ENCODE measurements at regions not wholly inside any gene's neighbourhood (a gene's known extent, or its start where the extent isn't known, plus 50 kb on each side); places are given as distances from the start of the nearest gene placed in this dataset.

DNA sequence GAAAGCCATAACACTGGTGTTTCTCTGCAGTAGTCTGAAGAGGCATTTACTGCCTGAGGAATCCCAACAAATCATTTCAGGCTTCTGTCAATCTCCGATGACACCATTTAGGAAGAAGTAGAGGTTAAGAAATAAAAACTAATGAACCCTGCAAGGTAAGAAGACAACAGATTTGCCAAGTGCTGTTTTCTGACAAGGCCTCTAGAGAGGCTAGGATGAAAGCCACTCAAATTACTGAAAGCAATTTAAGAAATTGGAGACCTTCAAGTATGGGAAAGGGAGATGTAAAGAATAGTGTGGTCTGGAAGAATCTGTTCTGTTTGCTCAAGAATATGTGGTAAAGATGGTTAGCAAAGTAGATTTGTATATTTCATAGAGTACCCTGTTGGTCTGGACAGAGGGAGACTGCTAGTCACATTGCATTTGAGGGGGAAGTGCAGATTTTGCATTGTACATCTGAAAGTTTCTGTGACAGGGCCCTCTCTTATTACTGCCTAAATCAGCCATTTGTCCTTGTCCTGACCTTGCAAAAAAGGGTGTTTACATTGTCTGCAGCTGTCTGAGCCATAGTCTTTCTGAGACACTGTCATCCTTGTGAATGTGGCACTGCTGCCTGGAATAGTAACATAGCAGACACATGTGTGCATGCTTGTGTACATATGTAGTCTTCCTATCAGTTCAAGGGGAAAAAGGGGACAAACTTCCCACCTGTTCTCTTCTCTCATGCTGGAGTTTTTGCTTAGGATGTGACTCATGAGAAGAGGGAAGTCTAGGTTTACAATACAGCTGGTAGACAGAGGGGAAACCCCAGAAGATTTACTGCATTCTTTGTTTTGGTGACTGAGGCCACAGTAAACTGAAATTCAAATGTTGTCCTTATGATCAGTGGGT is 640.2 kb upstream of the KIRREL3 start:
- no peak for DNase-seq (ENCODE audit: low spot score)

DNA sequence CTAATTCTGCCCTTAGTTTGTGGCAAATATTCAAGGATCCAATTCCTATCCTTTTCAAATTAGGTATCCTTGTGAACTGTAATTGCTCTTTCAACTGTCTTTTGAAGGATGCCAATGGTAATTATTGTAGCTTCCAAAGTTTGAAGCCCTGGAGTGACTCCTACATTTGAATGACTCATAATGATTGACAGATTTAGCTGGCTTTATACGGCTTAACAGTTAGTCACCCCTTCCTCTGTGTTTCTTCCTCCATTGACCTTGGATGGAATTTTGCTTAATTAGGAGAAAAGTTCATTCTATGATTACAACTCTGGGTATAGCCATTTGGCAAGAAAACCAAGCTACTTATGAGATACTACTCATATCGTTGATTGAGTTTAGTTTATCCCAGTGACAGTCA is 639.3 kb upstream of the KIRREL3 start:
- DNase-seq (ENCODE audit: low spot score) = no peak

- no peak for DNase-seq (ENCODE audit: low spot score)
Observed at GRCh38 chr11:127632976-127633680, 632.6 kb upstream of the KIRREL3 start.

GRCh38 chr11:127632546-127632945 is 632.0 kb upstream of the KIRREL3 start:
- DNase-seq (ENCODE audit: low spot score) = no peak

DNA sequence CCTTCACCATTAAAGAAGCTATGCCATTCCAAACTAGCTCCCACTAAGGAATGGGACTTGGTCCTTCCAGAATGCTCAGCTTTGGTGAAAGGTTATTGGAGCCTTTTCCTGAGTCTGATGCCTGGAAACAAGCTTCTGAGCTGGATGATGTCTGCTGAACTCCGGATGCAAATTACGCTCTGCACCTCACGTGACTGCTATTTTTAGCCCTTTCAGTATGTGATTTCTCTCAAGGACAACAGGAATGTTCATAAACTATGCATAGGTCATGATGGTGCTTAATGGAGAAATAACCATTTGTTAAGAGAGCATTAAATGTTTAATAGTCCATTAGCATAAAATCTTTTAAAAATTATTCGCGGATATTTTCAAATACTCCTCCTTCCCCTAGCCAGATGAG is 631.4 kb upstream of the KIRREL3 start:
- no peak for DNase-seq (ENCODE audit: low spot score)

GRCh38 chr11:127629200-127629599 is 628.6 kb upstream of the KIRREL3 start:
- DNase-seq (ENCODE audit: low spot score) = no peak

DNA sequence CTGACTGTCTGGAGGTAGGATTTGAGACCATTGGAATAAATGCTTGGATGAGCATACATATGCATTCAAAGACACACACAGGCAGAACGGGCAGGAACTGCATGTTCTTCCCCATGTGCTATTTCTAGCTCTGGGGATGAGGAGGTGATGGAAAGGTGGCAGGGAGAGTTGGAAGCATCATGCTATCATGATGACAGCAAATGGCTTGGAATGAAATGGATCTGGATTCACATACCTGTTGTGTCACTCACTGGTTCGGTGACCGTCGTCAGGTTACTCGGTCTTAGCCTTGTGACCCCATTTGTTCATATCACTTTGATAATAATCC is 627.9 kb upstream of the KIRREL3 start:
- DNase-seq (ENCODE audit: low spot score) = no peak

DNA sequence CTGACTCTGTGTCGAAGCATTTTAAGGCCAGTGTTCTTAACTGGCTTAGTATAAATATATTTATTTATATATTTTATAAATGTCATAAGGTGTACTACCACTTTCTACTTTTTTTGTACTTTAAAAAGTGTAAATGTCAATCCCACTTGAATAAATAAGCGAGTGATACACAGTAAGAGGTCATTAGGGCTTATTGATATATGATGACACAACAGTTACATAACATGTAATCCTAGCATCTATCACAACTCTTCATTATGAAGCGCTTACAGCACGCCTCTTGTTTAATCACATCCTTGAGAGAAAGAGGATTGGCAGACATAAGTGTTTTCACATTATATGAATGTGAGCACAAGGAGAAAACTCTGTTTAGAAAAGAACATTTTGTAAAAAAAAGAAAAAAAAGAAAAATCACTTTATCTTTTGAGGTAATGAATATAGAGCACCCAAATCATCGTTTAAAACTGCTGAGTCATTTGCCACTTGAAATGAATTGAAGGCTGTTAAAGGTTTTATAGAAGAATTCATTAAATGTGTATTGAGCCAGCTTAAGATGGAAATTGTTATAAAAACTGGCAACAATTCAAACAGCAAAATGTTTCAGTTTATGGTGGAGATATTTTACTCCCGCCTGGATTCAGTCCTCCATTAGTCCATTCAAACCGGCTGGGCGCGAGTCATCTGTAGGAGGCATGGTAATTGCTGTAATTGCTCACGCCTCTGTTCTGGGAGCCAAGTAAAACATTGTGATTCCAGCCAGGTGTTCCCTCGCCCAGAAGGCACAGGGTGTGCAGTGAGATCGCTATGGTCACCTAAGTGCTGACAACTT is 627.3 kb upstream of the KIRREL3 start:
- DNase-seq (ENCODE audit: low spot score) = no peak

DNA sequence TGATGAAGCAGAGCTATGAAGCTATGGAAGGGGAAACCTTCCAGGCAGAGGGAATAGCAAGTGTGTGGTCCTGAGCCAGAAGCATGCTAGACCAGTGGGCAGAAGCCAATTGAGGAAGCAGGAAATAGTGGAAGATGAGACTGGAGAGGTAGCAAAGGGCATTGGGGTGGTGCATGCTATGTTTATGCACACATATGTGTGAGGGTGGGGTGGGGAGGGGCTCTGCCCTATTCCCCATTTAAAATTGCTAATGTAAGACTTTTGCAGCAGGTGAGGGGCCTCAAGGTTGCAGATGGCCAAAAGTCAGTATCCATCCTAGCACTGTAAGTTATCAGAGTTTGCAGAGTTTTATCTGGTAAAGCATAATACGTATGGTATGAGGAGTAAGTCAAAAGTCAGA is 626.6 kb upstream of the KIRREL3 start:
- no peak for DNase-seq (ENCODE audit: low spot score)

DNA sequence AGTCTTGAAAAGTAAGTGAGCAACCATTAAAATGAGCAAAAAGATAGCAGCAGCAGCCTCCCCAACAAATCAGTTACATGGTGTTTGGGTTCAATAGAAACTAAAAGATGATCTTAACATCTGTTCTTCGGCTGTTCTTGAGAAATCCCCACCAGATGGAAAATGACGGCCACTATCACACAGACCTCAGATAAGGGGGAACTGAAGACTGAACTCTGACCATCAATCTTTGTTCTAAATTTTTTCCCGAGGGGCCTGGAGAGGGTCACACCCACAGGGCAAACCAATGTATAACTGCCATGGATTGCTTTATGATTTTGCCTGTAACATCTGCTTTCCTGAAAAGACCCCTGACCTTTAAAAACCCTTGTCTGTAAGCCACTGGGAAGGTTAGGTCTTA is 624.8 kb upstream of the KIRREL3 start:
- DNase-seq (ENCODE audit: low spot score) = no peak

- DNase-seq (ENCODE audit: low spot score) = no peak
Observed at GRCh38 chr11:127624306-127624856, 623.8 kb upstream of the KIRREL3 start.

DNA sequence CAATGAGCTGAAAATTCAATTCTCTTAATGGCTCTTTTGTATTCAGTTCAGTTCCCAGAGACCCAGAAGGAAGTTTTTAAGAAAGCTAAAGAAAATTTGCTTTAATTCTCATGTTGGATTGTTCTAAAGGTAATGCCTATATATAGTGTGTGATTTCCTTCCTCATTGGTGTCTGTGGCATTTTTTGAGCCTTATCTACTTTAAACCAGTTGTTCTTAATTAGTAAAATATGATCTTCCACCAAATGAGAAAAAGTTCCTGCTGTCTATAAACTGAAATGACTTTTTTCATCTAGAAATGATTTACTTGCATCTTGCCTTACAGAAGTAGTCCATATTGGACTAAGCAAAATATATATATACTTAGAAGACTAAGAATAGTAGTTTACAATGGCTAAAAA is 622.1 kb upstream of the KIRREL3 start:
- DNase-seq (ENCODE audit: low spot score) = no peak

DNA sequence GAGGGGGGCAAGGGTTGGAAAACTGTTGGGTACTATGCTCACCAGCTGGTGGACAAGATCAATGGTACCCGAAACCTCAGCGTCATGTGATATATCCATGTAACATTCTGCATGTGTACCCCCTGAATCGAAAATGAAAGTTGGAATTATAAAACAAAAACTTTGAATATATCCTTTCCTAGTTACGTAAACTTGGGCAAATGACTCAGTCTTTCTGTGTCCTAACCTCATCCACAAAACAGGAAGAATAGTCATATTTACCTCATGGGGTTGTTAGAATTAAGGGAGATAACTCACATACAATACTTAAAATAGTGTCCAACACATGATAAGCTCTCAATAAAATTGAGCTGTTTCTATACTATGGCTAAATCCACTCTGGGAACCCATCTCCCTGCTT is 620.1 kb upstream of the KIRREL3 start:
- DNase-seq (ENCODE audit: low spot score) = no peak

DNA sequence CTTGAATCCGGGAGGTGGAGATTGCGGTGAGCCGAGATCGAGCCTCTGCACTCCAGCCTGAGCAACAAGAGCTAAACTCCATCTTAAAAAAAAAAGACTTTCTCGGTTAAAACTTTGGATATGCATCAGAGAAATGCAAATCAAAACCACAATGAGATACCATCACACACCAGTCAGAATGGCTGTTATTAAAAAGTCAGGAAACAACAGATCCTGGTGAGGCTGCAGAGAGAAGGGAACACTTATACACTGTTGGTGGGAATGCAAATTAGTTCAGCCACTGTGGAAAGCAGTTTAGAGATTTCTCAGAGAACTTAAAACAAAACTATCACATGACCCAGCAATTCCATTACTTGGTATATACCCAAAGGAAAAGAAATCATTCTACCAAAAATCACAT is 619.4 kb upstream of the KIRREL3 start:
- no peak for DNase-seq (ENCODE audit: low spot score)

GRCh38 chr11:127618721-127619120 is 618.2 kb upstream of the KIRREL3 start:
- no peak for DNase-seq (ENCODE audit: low spot score)

GRCh38 chr11:127616158-127616557 is 615.6 kb upstream of the KIRREL3 start:
- DNase-seq (ENCODE audit: low spot score) = no peak

- no peak for DNase-seq (ENCODE audit: low spot score)
Observed at GRCh38 chr11:127612607-127613006, 612.0 kb upstream of the KIRREL3 start.

GRCh38 chr11:127609025-127609773 is 608.6 kb upstream of the KIRREL3 start:
- DNase-seq (ENCODE audit: low spot score) = no peak

- no peak for DNase-seq (ENCODE audit: low spot score)
Observed at GRCh38 chr11:127607487-127608085, 607.0 kb upstream of the KIRREL3 start.

- DNase-seq (ENCODE audit: low spot score) = no peak
Observed at GRCh38 chr11:127601578-127601977, 601.0 kb upstream of the KIRREL3 start.

- DNase-seq (ENCODE audit: low spot score) = no peak
Observed at GRCh38 chr11:127600674-127601073, 600.1 kb upstream of the KIRREL3 start.
